ENCODE measurements at regions not wholly inside any gene's neighbourhood (a gene's known extent, or its start where the extent isn't known, plus 50 kb on each side); places are given as distances from the start of the nearest gene placed in this dataset.

- TF ChIP-seq CTCF (IDR thresholded peaks at IDR 0.05) (no peak), POLR2AphosphoS5 (IDR thresholded peaks at IDR 0.05) (no peak)
Measured at GRCh38 chr9:86771941-86772634, 175.2 kb downstream of the GAS1 start.
